SK-N-SH treated with all-trans-retinoic acid at 6 μM for 48 hours (cell line): ENCODE measurements at regions not wholly inside any gene's neighbourhood (a gene's known extent, or its start where the extent isn't known, plus 50 kb on each side); places are given as distances from the start of the nearest gene placed in this dataset.

ENCODE experiments used
- BACH2 ChIP-seq: fragments of 250-450 bp; sonication (Bioruptor Pico); IDR thresholded peaks from 2 replicates; pipeline ENCODE4 v1.9.0; 2021; ENCODE audit warnings: mild to moderate bottlenecking, borderline replicate concordance
- CREB5 ChIP-seq: fragments of 250-450 bp; sonication (Bioruptor Pico); IDR thresholded peaks from 2 replicates; pipeline ENCODE4 v1.5.1; 2020; ENCODE audit warnings: low read depth, mild to moderate bottlenecking, moderate library complexity
- CSRNP3 ChIP-seq: fragments of 250-450 bp; sonication (Bioruptor Pico); IDR thresholded peaks from 2 replicates; pipeline ENCODE4 v1.5.1; 2021; ENCODE audit warnings: mild to moderate bottlenecking, moderate library complexity
- ISL1 ChIP-seq: fragments of 250-450 bp; sonication (Bioruptor Pico); IDR thresholded peaks from 2 replicates; pipeline ENCODE4 v2.1.2; 2022; ENCODE audit warnings: mild to moderate bottlenecking, moderate library complexity
- PATZ1 ChIP-seq: fragments of 250-450 bp; sonication (Bioruptor Pico); IDR thresholded peaks from 2 replicates; pipeline ENCODE4 v1.8.0; 2020; ENCODE audit warnings: mild to moderate bottlenecking, moderate library complexity, borderline replicate concordance
- RARB ChIP-seq: fragments of 250-450 bp; sonication (Bioruptor Pico); IDR thresholded peaks from 2 replicates; pipeline ENCODE4 v1.8.0; 2021; ENCODE audit warnings: mild to moderate bottlenecking, moderate library complexity
- SNAI2 ChIP-seq: fragments of 250-450 bp; sonication (Bioruptor Pico); IDR thresholded peaks from 2 replicates; pipeline ENCODE4 v1.5.0; 2020; ENCODE audit warnings: mild to moderate bottlenecking, moderate library complexity
- ZC3H10 ChIP-seq: fragments of 250-450 bp; sonication (Bioruptor Pico); IDR thresholded peaks from 2 replicates; pipeline ENCODE4 v1.5.1; 2021; ENCODE audit warnings: mild to moderate bottlenecking, moderate library complexity
- ZFP30 ChIP-seq: fragments of 450-650 bp; formaldehyde crosslinking; IDR thresholded peaks from 2 replicates; pipeline ENCODE4 v1.5.0; 2022; ENCODE audit warnings: mild to moderate bottlenecking, moderate library complexity
- ZNF70 ChIP-seq: fragments of 450-650 bp; formaldehyde crosslinking; IDR thresholded peaks from 2 replicates; pipeline ENCODE4 v1.5.0; 2020; ENCODE audit warnings: mild to moderate bottlenecking, moderate library complexity

GRCh38 chr6:122151763-122152162 lies 247.7 kb upstream of the HSF2 start:
- no peak for TF ChIP-seq BACH2 (CRISPR knock-in tag)
- TF ChIP-seq ZFP30 (CRISPR knock-in tag) = no peak
- TF ChIP-seq CSRNP3 (CRISPR knock-in tag) = no peak
- TF ChIP-seq RARB (CRISPR knock-in tag) = no peak
- no peak for TF ChIP-seq SNAI2 (CRISPR knock-in tag)
- no peak for TF ChIP-seq PATZ1 (CRISPR knock-in tag)
- no peak for TF ChIP-seq ISL1 (CRISPR knock-in tag)
- TF ChIP-seq ZNF70 (CRISPR knock-in tag) = no peak
- no peak for TF ChIP-seq CREB5 (CRISPR knock-in tag)
- TF ChIP-seq ZC3H10 (CRISPR knock-in tag) = no peak
